PC-3 (cell line): ENCODE measurements at regions not wholly inside any gene's neighbourhood (a gene's known extent, or its start where the extent isn't known, plus 50 kb on each side); places are given as distances from the start of the nearest gene placed in this dataset.

Experiments used
- EZH2 ChIP-seq: fragments of 300-600 bp; sonication (generic); IDR thresholded peaks from one replicate; pipeline ENCODE4 v1.6.1; 2017; ENCODE audit warnings: antibody characterized with exemption, mild to moderate bottlenecking, low read length; ENCODE audit not compliant: unreplicated experiment
- TF ChIP-seq, protein P1 (sequence below): fragments of 300-600 bp; sonication (generic); conservative IDR thresholded peaks from 2 replicates; pipeline ENCODE4 v1.5.1; 2017; ENCODE audit warnings: antibody characterized with exemption, low read depth, mild to moderate bottlenecking, low read length

DNA sequence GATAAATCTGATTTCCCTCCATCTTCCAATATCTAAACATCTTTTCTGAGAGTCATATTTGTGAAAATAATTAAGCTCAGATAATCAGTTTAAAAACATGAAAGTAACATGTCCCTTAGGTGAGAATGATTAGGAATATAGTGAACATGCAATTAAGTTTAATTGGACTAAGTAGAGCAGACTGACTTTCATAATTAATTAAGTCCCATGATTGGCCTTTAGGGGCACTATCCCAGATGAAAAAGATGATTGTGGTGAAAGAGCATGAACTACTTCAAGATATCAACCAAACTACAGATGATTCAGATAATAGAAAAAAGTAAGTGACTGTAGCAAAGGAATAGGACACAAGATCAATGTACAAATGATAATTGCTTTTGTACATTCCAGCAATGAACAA, 758.8 kb downstream of the STIM2 start:
- TF ChIP-seq, protein P1, sequence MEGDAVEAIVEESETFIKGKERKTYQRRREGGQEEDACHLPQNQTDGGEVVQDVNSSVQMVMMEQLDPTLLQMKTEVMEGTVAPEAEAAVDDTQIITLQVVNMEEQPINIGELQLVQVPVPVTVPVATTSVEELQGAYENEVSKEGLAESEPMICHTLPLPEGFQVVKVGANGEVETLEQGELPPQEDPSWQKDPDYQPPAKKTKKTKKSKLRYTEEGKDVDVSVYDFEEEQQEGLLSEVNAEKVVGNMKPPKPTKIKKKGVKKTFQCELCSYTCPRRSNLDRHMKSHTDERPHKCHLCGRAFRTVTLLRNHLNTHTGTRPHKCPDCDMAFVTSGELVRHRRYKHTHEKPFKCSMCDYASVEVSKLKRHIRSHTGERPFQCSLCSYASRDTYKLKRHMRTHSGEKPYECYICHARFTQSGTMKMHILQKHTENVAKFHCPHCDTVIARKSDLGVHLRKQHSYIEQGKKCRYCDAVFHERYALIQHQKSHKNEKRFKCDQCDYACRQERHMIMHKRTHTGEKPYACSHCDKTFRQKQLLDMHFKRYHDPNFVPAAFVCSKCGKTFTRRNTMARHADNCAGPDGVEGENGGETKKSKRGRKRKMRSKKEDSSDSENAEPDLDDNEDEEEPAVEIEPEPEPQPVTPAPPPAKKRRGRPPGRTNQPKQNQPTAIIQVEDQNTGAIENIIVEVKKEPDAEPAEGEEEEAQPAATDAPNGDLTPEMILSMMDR: no peak
- no peak for TF ChIP-seq EZH2
